Hematopoietic multipotent progenitor cell treated with erythropoietin and hydrocortisone succinate and interleukin-3 and kit ligand, for 8 days (in vitro differentiated cells): ENCODE measurements at regions not wholly inside any gene's neighbourhood (a gene's known extent, or its start where the extent isn't known, plus 50 kb on each side); places are given as distances from the start of the nearest gene placed in this dataset.

Source experiments
- DNase-seq: peaks from one replicate; pipeline ENCODE4 v3.0.0-alpha.2; 2015

DNA sequence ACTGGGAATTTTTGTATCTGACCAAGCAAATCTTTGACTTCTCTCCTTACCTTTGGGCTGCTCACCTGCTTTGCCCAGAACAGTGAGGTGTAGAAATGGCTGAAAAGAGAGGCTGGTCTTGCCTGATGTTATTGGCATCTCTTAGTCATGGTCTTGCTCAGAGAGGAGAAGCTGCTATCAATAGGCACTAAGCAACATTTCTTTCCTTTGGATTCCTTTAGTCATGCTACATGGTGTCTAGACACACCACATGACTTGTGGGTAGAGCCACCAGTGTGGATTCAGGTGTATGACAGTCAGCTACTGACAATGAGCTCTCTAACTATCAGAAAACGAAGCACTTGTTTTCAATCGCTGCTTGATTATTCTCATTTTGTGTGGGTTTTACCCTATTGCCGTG is 341.3 kb upstream of the DCC start:
- no peak for DNase-seq

DNA sequence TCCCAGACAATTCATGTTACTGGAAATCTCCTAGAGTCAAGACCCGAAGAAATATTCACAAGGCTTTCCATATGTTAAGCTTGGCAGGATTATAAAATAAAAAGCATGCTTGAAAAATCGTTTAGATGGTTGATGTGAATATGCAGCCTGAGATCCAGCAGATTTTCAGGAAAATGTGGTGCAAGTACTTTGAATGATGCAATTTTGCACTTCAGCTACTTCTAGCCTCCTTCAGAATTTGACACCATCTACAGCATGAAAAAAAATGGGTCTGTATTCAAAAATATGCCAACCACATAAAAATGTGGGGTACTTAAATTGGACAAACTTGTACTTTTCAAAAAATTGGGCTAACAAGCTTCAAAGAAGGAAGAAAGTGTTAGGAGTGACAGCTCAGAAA is 340.6 kb upstream of the DCC start:
- DNase-seq, result no peak

DNA sequence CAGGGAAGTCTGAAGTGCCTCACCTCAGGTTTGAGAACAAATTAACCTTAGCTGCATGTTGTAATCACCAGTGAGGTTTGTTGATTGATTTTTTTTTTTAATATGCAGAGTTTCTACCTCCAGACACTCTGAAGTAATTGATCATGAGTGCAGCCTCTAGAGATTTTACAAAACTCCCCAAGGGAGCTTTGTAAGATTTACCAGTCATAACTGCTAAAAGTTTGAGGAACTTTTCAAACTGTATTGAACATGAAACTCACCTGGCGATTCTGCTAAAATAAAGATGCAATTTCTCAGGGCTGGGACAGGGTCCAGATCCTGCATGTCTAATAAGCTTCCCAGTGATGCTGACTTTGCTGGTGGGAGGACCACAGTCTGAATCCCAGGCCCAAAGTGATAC is 339.6 kb upstream of the DCC start:
- no peak for DNase-seq

DNA sequence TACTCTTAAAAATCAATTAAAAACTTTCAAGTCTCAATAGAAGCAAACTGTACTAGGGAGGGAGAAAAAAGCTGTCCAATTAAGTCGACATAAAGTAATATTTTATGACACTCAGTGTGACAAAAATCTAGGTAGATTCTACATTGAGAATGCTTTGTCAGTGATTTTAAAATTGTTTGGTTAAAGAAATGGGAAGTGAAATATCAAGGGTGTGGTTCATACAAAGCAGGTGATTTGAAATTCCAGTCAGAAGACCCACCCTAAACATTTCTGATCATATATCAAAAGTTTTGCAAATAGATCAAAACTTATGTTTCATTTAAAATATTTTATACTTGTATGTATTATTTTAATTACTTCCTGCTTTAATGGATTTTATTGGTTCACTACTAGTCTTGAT is 338.9 kb upstream of the DCC start:
- DNase-seq, result no peak

DNA sequence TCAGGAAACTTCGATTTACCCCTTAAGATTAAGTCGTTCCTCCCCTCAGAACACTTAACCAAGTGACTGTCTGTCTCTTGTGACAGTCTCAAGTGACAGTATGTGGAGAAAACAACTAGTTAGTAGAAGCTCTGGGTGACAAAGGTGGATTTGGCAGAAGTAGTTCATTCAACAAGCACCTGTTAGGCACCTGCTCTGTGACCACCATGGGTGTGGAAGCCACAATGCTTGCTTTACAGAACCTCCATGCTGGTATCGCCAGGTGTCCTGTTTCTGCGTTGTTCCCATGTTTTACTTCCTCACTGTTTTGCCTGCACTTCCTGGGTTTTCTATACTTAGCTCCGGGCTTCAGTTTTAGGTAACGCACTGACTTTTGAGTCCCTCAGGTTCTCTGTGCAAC is 337.4 kb upstream of the DCC start:
- DNase-seq, result no peak

DNA sequence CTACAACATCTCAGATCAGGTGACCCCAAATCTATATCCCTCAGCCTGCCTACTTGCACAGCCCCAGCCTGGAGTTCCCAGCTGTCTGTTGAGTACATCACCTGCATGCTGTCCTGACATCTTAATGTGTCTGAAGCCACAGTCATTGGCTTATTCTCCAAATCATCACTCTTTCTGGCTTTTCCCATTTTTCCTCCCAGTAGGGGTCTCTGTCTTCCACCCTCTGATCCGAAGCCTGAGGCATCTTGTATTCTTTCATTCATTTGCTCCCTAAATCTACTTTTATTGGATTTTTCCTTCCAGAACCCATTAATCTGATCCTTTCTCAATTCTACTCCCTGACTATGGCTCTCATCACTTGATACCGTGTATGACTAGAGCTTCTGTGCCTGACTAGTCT is 332.9 kb upstream of the DCC start:
- DNase-seq, result no peak

DNA sequence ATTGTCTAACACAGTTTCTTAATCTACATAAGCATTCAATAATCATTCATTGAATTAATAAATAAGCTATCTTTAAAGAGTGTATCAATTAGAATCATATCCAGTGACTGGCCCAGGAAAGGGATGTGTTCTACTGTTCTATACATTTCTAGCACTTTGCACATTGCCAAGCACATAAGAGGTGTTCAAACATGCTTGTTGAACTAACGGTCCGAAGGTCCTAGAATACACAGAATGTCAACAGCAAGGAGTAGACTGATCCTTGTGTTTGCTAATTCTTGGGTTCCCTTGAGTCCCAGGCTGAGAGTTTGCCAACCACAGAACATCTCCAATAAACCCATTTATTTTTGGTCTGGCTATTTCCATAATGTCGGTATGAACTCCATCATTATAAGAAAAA is 331.7 kb upstream of the DCC start:
- no peak for DNase-seq

DNA sequence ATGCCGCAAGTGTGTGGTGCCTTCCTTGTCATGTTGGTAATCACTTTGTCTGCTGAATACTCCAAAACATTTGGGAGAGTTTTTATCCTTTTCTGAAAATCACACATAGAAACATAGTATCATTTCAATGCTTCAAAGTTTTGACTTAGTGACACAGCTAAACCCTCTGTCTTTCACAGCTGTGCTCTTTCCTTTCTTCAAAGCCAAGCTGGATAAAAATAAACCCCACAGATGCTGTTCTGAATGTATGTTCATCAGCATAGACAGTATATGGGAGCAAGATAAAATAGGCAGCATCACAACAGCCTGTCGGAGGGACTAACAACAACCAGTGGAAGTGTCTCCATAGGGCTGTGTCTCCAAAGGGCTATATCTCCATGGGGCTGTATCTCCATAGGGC is 331.3 kb upstream of the DCC start:
- no peak for DNase-seq

DNA sequence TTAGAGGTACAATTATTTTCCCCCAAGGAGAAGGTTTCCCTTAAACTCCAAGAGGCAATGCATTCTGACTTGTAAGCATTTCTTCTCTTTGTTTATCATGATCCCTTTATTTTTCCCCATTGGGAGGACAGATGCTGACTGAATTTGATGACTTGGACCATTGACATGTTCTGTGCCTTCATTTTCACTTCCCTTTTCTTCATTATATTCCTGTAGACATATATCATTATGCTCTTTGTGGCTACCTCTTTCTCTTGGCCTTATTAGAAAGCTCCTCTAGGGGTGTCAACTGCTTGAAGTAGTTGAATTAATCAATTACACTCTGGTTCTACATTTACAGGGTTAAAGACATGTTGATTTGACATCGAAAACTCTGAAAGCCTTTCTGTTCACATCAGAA is 330.0 kb upstream of the DCC start:
- no peak for DNase-seq

DNA sequence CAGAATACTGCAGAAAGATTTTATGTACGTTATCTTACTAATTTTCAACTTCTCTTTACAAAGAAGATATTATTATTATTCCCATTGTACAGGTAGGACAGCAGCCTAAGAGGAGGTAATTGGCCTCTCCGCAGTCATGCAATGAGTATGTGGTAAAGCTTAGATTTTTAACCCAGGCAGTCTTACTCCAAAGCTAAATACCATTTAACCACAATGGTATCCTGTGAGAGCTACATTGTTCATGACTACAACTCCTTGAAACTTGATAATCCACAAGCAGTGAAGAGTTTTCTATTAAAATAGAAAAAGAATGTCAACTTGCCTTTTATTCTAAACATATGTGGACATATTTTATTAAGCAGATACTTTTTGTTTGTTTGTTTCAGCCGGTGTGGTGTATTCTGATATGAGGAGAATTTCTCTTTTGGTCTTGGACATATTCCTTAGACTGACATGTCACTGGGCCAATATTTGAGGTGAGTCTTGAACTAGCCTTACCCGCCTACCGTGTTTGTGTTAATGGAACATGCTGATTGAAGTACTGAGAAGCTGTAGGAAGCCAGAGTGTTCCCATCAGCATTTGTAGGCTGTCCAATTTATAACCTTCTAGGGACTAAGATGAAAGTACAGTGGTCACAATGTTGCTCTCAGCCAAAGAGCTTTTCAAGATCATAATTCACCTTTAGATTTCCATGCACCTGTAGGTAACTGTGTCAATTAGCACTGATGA is 293.9 kb upstream of the DCC start:
- DNase-seq, result no peak

DNA sequence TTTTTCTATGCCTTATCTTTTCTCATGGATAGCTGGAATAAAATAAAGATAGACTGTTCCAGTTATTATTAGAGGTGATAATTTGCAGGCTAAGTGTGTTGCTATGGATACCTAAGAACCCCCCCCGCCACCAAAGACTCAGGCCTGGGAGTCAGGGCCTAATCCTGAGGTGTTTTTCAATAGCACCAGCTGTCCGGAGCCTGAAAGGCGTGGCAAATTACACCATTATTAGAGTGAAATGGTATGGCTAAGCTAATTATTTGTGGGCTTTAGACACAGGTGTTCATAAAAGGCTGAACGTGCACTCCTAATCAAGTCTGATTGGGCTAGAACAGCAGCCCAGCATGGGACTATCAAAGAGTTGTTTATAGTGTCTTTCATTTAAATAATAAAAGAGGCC is 293.2 kb upstream of the DCC start:
- DNase-seq, result no peak

DNA sequence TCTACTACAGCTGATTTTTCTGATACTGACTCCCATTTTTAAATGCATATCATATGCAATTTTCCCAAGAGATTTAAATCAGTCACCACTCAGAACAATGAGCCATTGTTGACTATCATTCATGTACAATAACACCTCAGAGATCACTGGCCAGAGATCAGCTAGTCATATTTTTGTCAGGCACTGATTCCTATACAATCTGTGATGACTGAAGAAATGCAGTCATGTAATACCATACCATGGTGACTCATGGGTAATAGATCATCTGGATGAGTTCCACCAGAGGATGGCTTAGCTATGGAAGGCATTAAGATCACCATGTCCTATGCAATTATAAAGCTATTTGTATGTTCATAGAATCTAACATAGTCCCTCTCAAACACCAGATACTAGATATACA is 285.7 kb upstream of the DCC start:
- DNase-seq, result no peak

DNA sequence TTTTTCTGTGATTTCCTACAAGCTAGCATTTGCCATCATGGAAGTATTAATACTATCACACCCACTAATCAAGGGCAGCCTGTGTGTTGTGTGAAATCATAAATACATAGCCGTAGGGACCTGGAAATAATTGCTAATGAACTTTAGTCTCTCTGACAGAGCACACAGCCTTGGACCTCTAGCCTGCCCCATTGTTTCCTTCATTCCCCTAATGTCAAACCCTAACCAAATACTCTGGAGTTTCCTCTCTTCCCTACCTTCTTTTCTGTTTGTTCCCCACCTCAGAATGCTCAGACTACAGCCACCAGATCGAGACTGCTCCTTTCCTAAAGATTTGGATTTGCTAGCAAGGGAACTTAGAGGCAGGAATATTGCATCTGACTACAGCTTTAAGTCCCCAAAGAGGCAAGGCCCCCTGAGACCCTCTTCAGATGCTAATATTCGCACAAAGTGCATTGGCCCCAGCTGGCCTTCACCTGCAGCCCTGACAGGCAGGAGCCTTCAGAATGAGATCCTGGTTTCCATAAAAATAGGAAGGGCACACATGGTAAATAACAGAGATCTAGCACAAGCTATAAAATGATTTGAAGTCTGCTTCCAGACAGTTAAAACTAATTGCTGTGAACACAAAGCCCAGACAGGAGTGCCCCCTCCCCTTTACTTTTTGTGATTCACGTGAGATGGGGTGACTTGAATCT is 279.2 kb upstream of the DCC start:
- DNase-seq, result no peak

DNA sequence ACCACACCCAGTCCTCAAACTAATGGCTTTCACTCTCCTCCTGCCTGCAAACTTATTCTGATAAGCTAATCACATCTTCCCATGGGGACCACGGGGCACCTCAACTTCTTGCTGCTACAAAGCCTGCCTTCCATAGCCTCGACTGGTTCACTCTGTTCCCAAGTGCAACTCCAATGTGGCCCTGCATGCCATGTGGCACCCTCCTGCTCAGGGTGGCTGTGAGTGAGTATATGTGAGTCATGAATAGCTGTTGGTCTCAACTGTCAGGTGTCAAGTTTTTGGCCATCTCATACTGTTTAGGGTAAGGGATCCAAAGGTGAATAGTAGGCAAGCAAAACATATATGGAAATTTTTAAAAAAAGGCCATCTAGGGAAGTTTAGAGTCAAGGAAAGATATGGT is 276.1 kb upstream of the DCC start:
- DNase-seq, result no peak

DNA sequence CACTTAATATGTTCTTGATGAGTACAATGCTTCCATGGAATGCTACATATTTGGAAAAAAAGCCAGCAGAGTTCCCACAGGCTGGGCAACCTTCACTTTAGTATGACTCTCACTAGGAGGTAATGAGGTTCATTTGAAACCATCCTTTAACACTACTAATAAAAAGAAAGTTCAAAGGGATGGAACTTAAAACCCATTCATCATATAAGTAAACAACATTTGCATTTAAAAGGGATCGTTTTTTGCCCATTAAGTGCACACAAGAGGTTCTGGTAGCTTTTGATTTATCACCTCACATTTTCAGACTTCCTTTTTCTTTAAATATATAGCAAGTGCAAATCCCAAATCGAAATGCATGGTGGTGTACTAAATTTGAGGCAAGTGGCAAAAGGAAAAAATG is 270.8 kb upstream of the DCC start:
- DNase-seq, result no peak

DNA sequence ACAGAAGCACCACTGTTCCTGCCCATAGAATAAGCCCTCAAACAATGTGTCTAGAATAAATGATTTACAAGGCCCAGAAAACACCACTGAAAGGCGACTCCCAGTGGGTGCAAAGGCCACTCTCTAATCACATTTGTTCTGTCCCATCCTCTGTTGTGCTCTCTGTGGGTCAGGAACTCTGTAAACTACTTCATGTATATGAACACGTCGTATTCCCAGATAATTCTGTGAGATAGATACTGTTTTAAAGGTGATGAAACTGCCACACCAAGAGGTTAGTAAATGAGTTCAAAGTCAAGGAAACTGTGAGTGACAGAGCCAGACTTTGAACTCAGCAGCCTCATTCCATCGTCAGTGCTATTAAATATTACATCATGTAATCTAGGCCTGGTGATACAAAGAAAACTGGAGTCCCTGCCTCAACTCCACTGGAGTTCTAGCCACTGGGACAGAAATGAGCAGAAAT is 269.7 kb upstream of the DCC start:
- no peak for DNase-seq

DNA sequence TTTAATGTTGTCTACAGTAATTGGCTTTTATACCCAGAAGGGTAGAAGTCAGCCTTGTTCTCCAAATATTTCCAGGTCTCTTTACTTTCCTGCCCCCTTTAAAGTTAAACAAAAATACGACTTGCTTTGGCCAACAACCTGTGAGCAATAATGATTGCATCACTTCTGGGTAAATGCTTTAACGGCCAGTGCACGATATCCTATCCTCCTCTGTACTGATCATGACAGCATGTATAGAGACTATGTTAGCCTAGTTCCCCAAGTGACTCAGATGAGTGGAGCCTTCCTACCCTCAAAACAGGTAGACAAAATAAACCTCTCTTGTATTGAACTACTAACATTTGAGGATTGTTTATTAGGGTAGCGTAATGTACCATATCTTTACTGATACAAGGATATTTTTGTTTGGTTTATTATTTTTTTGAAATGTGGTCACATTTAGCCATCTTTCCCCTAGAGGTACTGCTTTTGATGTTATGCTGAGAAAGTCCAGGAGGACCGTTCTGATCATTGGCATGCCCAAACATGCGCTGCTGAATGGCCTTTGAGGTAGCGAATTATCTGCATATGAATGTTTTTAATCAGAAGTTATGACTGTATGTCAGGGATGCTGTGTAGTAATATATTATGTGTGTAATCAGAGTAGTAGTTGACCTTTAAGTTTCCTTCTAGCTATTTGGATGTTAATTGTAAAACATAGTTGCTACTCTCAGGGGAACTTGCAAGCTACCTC is 262.6 kb upstream of the DCC start:
- no peak for DNase-seq

DNA sequence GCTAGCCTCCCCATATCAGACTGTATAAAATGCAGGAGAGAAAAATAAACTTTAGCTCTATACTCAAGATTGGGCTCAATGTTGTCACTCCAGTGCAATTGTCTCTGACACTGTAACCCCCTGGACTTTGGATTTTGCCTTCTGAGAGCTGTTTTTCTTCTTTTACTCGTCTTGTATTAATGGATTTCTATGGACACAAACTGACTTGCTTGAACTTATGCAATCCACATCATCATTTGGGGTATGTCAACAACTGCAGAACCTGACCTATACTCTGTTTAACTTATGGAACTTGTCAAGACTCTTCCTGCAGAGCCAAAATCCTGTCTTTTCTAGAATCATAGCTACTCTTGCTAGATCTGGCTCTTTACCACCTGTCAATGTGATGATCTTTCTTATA is 257.8 kb upstream of the DCC start:
- DNase-seq, result no peak

DNA sequence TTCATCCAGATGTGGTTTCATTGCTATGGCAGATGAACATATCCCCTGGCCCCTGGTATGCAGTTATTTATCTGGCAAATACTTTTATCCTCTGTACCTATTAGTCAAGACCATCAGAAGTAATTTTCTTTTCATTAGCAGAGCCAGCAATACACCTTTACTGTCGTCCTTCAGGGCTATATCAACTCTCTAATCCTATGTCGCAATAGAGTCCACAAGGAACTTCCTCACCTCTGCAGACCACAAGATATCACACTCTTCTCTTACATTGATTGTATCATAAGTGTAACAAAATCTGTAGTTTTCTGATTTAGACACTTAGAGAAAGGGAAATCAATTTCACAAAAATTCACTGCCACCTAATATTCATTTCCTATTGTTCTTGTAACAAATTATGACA is 252.9 kb upstream of the DCC start:
- no peak for DNase-seq

DNA sequence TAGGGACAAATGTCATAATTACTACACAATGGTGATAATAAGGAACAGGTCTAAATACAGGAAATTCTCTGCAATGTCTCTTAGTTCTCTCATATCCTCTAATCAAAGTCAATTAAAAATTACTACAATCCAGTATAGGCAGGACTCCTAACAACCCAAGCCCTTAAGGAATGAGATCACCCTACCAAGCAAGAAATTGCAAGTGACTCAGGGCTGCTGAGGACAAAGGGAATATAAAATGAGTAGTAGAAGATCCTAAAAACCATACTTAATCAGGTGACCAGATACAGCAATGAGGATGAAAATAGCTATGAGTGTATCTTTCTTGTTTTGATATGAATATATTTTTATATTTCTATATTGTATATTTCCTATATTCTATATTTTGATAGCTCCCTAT is 250.0 kb upstream of the DCC start:
- DNase-seq, result no peak

DNA sequence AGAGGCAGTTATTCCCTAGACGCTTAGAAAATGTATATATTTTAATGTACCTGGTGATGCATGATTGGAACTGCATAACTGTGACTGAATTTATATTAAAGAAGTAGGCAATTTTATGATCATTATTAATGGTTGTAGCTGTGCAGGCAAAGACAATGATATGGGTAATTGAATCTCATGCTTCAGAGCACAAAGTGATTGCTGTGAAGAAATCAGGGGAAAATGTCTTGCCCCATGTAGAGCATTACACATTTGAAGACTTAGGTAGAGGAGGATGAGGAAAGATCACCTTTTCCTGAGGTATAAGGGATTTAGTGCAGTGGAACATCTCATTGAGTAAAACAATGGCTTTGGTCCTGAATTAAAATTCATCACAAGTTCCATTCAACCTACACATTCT is 246.8 kb upstream of the DCC start:
- no peak for DNase-seq

DNA sequence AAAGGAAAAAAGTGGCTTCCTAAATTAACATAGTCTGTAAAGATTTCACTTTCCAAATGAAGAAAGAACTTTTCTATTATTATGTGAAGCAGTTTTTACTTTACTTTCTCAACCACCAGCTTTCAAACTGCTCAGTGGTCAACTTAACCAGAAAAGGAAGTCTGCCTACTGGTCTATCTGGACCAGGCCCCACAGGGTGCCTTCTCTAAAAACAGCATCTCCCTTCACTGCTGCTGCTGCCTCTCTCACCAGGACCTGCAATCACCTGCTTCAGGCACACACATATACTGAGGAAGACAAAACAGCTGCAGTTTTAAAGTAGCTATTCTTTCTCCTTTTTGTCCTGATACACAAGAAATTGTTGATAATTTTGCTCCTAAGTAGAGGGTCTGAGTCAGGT is 221.3 kb upstream of the DCC start:
- DNase-seq, result no peak

DNA sequence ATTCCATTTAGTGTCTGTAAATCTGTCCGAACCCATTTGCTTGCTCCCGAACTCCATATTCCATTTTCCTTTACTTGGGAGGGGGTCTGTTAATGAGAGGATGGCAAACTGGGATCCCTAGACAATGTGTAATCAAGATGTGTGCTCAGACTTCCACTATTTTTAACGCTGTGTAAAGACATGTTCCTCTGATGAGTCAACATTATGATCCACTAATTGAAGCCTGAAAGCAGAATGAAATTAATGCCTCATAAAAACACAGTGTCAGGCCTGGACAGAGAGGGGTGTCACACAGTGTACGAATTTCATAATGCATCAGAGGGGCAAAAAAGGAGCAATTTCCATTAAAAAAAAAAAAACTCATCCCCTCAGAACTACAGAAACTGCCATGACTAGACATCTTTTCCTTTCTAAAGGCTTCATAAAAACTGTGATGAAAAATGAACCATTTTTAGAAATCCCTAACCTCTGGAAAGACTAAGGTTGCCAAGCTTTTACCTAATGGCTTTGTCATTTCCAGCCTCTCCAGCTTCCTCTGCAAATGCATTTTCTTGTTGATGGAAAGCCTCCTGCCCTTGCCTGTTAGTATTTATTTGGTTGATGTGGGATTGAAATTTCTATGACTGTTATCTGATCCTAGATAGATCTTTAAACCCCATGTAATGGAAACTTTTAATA is 209.2 kb upstream of the DCC start:
- DNase-seq, result no peak

DNA sequence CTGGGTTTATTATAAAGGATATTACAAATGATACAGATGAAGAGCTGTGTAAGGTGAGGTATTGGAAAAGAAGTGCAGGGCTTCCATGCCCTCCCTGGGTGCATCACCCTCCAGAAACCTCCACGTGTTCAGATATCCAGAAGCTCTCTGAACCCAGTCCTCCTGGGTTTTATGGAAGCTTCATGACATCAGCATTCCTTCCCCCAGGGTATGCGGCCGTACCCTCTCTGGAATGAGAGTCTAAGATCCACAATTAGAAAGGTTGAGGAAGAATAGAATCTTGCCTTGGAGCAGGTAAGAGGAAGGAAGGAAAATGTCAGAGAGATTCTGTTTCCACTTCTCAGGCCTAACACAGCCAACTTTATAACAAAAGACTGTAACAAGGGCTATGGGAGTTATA is 208.2 kb upstream of the DCC start:
- no peak for DNase-seq
